B cell (primary cell): ENCODE measurements at regions not wholly inside any gene's neighbourhood (a gene's known extent, or its start where the extent isn't known, plus 50 kb on each side); places are given as distances from the start of the nearest gene placed in this dataset.

ENCODE experiments used
- ATAC-seq: fragments of 200-7000 bp; cut with Tn5 transposase; one replicate; pipeline ENCODE4 v1.10.0; 2021; ENCODE audit warnings: low read depth, mild to moderate bottlenecking, moderate number of reproducible peaks, moderate library complexity
- CTCF ChIA-PET: fragments of 350-600 bp; sonication (Branson Sonifier 250); formaldehyde crosslinking; loops from one replicate; lab custom pipeline; 2021; ENCODE audit warnings: antibody characterized with exemption, inconsistent platforms; lab: Charles Lee
- POLR2A ChIA-PET: fragments of 350-600 bp; sonication (Branson Sonifier 250); formaldehyde crosslinking; loops from one replicate; lab custom pipeline; 2021; ENCODE audit warnings: antibody characterized with exemption; lab: Charles Lee
- DNase-seq: peaks from one replicate; pipeline ENCODE4 v3.0.0; 2013
- H2AFZ ChIP-seq: 2 replicates; pipeline ENCODE4 v1.6.1; 2012; ENCODE audit warnings: mild to moderate bottlenecking, low read depth, low read length; ENCODE audit not compliant: insufficient read depth, poor library complexity, severe bottlenecking
- H3K27ac ChIP-seq, 2 donors: 1 replicate in 1 of 2; 2 replicates in 1 of 2; pipeline ENCODE4 v1.5.1; 2012 to 2013; ENCODE audit warnings: low read length in 2 of 2, mild to moderate bottlenecking in 2 of 2, moderate library complexity in 1 of 2
- H3K27me3 ChIP-seq, 4 experiments: fragments of 200-600 bp in 1 of 4; sonication (generic) in 1 of 4; replicated peaks in 1 of 4; 1 replicate in 2 of 4; 2 replicates in 2 of 4; pipeline versions ENCODE4 v1.6.1 to v1.7.0; 2013 to 2016; ENCODE audit warnings: low read length in 3 of 4, mild to moderate bottlenecking in 2 of 4, mixed read lengths in 1 of 4, moderate library complexity in 1 of 4; ENCODE audit not compliant: insufficient read depth in 4 of 4, control insufficient read depth in 3 of 4; ENCODE audit errors: control extremely low read depth in 1 of 4
- H3K36me3 ChIP-seq, 2 experiments: replicated peaks in 1 of 2; 1 replicate in 1 of 2; 2 replicates in 1 of 2; pipeline versions ENCODE4 v1.6.1 to v1.7.1; 2013; ENCODE audit warnings: low read length in 1 of 2; ENCODE audit not compliant: insufficient read depth in 2 of 2, control insufficient read depth in 1 of 2; ENCODE audit errors: control extremely low read depth in 1 of 2, extremely low read depth in 1 of 2
- H3K4me1 ChIP-seq, 2 donors: fragments of 200-600 bp in 1 of 2; sonication (generic) in 1 of 2; 1 replicate in 1 of 2; 2 replicates in 1 of 2; pipeline versions ENCODE4 v1.5.1 to v1.6.1; 2013 to 2017; ENCODE audit warnings: low read length in 2 of 2; ENCODE audit not compliant: control insufficient read depth in 2 of 2, insufficient read depth in 2 of 2
- H3K4me2 ChIP-seq: replicated peaks from 2 replicates; pipeline ENCODE3; 2012; ENCODE audit warnings: mild to moderate bottlenecking, low read depth, low read length; ENCODE audit not compliant: poor library complexity, severe bottlenecking
- H3K4me3 ChIP-seq, 5 experiments: fragments of 200-600 bp in 1 of 5; sonication (generic) in 1 of 5; 1 replicate in 3 of 5; 2 replicates in 2 of 5; pipeline versions ENCODE4 v1.5.1 to v1.7.0; 2011 to 2016; ENCODE audit warnings: low read length in 4 of 5, mild to moderate bottlenecking in 4 of 5, low read depth in 2 of 5, control low read depth in 1 of 5, moderate library complexity in 1 of 5; ENCODE audit not compliant: insufficient read depth in 1 of 5; ENCODE audit errors: control extremely low read depth in 1 of 5, extremely low read depth in 1 of 5
- H3K79me2 ChIP-seq: fragments of 200-600 bp; sonication (generic); one replicate; pipeline ENCODE4 v1.6.0; 2016; ENCODE audit warnings: low read length; ENCODE audit not compliant: control insufficient read depth, insufficient read depth
- H3K9ac ChIP-seq: fragments of 200-600 bp; sonication (generic); 2 replicates; pipeline ENCODE4 v1.6.1; 2017; ENCODE audit warnings: mild to moderate bottlenecking, low read length, moderate library complexity
- H3K9me3 ChIP-seq, 3 donors: one replicate each; pipeline versions ENCODE4 v1.6.1 to v1.7.1; 2013; ENCODE audit warnings: low read length in 2 of 3; ENCODE audit not compliant: control insufficient read depth in 2 of 3, insufficient read depth in 1 of 3; ENCODE audit errors: control extremely low read depth in 1 of 3
- H4K20me1 ChIP-seq: 2 replicates; pipeline ENCODE4 v1.6.0; 2012; ENCODE audit warnings: mild to moderate bottlenecking, low read length; ENCODE audit not compliant: insufficient read depth, control insufficient read depth, poor library complexity, severe bottlenecking
- H3K27ac Mint-ChIP-seq: one replicate; pipeline ENCODE4 v1.8.0; 2021; ENCODE audit warnings: mixed read lengths
- H3K27me3 Mint-ChIP-seq: one replicate; pipeline ENCODE4 v1.8.0; 2021; ENCODE audit warnings: mixed read lengths
- H3K4me1 Mint-ChIP-seq: one replicate; pipeline ENCODE4 v1.8.0; 2021; ENCODE audit warnings: mixed read lengths
- H3K4me3 Mint-ChIP-seq: one replicate; pipeline ENCODE4 v1.8.0; 2021; ENCODE audit warnings: mixed read lengths
- H3K9me3 Mint-ChIP-seq: one replicate; pipeline ENCODE4 v1.8.0; 2022; ENCODE audit warnings: mixed read lengths; ENCODE audit not compliant: insufficient read depth
- EZH2 ChIP-seq: IDR thresholded peaks from 2 replicates; pipeline ENCODE4 v1.6.1; 2012; ENCODE audit warnings: borderline replicate concordance, low read depth, mild to moderate bottlenecking, moderate library complexity, low read length; ENCODE audit not compliant: insufficient read depth, poor library complexity, severe bottlenecking
- WGBS: methylation state at CpG from one replicate; pipeline ENCODE4 v1.1.5; 2013; ENCODE audit warnings: missing lambda C conversion rate; ENCODE audit not compliant: insufficient coverage; 5-methylcytosine and 5-hydroxymethylcytosine counted together
- intact Hi-C: fragments of 100-400 bp; cut with micrococcal nuclease; formaldehyde crosslinking; loops from one replicate; pipeline ENCODE4 v1.10.0; 2022
- TF ChIP-seq, protein P1 (sequence below): fragments of 200-600 bp; IDR thresholded peaks from one replicate; pipeline ENCODE4 v1.8.0; 2022; ENCODE audit warnings: antibody characterized with exemption, mild to moderate bottlenecking

DNA sequence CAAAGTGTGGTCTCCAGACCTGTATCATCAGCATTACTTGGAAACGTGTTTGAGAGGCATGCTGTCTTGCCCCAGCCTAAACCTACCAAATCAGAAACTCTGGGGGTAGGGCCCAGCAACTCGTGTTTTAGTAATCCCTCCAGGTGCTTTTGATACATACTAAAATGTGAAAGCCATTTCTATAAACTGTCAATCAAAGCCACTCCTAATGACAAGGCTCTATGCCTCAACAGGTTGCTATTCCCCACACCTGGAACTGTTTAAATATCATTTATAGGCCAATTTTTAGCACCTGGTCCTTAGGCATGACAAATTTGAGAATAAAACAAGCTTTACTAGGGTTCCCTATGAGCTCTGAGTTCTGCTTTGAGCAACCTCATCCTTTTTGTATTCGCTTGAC, 158.7 kb upstream of the NR5A2 start:
- ChIA-PET POLR2A (no interaction called here), CTCF (no interaction called here)
- no peaks in the 10 kb centered on the region for H3K36me3 ChIP-seq
- H3K4me2 ChIP-seq, result no peak overlapping the region
- peaks cover 0 to 5% (median 0%) of the 10 kb centered on the region in 4 experiments for H3K27me3 ChIP-seq
- no peak overlapping the region for H3K9ac ChIP-seq
- WGBS, result 86% methylated on average over 3 of the region's 3 CpGs
- no peak overlapping the region for H2AFZ ChIP-seq
- no peak overlapping the region for H3K4me3 Mint-ChIP-seq
- no peaks in the 10 kb centered on the region for H4K20me1 ChIP-seq
- H3K4me3 ChIP-seq, result no peak overlapping the region
- no peak overlapping the region for H3K27ac Mint-ChIP-seq
- peaks cover 4 to 7% of the 10 kb centered on the region in 2 donors for H3K4me1 ChIP-seq
- H3K4me1 Mint-ChIP-seq, result peaks cover 7% of the 10 kb centered on the region
- TF ChIP-seq, protein P1, sequence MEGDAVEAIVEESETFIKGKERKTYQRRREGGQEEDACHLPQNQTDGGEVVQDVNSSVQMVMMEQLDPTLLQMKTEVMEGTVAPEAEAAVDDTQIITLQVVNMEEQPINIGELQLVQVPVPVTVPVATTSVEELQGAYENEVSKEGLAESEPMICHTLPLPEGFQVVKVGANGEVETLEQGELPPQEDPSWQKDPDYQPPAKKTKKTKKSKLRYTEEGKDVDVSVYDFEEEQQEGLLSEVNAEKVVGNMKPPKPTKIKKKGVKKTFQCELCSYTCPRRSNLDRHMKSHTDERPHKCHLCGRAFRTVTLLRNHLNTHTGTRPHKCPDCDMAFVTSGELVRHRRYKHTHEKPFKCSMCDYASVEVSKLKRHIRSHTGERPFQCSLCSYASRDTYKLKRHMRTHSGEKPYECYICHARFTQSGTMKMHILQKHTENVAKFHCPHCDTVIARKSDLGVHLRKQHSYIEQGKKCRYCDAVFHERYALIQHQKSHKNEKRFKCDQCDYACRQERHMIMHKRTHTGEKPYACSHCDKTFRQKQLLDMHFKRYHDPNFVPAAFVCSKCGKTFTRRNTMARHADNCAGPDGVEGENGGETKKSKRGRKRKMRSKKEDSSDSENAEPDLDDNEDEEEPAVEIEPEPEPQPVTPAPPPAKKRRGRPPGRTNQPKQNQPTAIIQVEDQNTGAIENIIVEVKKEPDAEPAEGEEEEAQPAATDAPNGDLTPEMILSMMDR, result no peak
- TF ChIP-seq EZH2, result no peak
- DNase-seq (no peak), ATAC-seq (no peak)
- no peaks in the 10 kb centered on the region for H3K9me3 ChIP-seq
- H3K9me3 Mint-ChIP-seq, result no peaks in the 10 kb centered on the region
- H3K27me3 Mint-ChIP-seq, result peaks cover 16% of the 10 kb centered on the region
- H3K79me2 ChIP-seq, result no peaks in the 10 kb centered on the region
- intact Hi-C loops, result no loop called here
- H3K27ac ChIP-seq, result no peak overlapping the region

DNA sequence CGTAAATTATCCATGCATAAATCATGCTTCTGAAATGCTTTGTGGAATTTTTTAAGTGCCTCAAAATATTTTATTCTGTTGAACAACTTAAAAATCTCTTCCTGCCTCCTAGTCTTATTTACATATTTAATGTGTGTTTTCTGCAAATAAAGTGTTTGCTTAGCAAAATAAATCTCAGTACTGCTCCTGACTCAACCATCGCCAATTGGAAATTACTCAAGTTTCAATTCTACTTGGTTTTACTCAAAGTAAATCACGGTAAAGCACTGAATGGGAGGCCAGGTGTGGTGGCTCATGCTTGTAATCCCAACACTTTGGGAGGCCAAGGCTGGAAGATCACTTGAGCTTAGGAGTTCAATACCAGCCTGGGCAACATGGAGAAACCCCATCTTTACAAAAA, 152.2 kb upstream of the NR5A2 start:
- H3K27ac ChIP-seq, result no peak overlapping the region
- Mint-ChIP-seq H3K4me3 (no peak overlapping the region), H3K27ac (no peak overlapping the region), H3K27me3 (no peaks in the 10 kb centered on the region), H3K4me1 (peaks cover 36% of the 10 kb centered on the region), H3K9me3 (peaks cover 2% of the 10 kb centered on the region)
- ATAC-seq (no peak), DNase-seq (no peak)
- no peak overlapping the region for H2AFZ ChIP-seq
- ChIA-PET CTCF (no interaction called here), POLR2A (no interaction called here)
- peaks cover 38 to 42% of the 10 kb centered on the region in 2 donors for H3K4me1 ChIP-seq
- no peaks in the 10 kb centered on the region for H3K27me3 ChIP-seq
- H3K4me2 ChIP-seq, result no peak overlapping the region
- TF ChIP-seq EZH2, result no peak
- TF ChIP-seq, protein P1, result no peak
- no peak overlapping the region for H3K9ac ChIP-seq
- no peaks in the 10 kb centered on the region for H3K36me3 ChIP-seq
- WGBS, result 75% methylated on average over 1 of the region's 3 CpGs
- H3K9me3 ChIP-seq, result peaks cover 0 to 13% (median 0%) of the 10 kb centered on the region in 3 donors
- H3K4me3 ChIP-seq, result no peak overlapping the region
- intact Hi-C loops, result no loop called here
- H4K20me1 ChIP-seq, result no peaks in the 10 kb centered on the region
- no peaks in the 10 kb centered on the region for H3K79me2 ChIP-seq
